ENCODE measurements at regions not wholly inside any gene's neighbourhood (a gene's known extent, or its start where the extent isn't known, plus 50 kb on each side); places are given as distances from the start of the nearest gene placed in this dataset.
A peak's percentile ranks its signal among the peaks of the same experiment; 100 is the strongest.
"Not testable (repeated sequence)": the region's sequence is repeated elsewhere in the genome, so short reads cannot be mapped to it uniquely, and the experiment has no call there.

GRCh38 chr15:31224661-31225060, 102.0 kb upstream of the KLF13 start:
- H3K4me3 Mint-ChIP-seq, ATAC-seq, DNase-seq, H3K36me3 Mint-ChIP-seq, H3K27me3 Mint-ChIP-seq, H3K9me3 Mint-ChIP-seq: not testable (repeated sequence)
- Mint-ChIP-seq H3K27ac (peak overlapping the region in 4 of 10 donors; percentile 3 to 68 (median 34)), H3K4me1 (peaks cover 13 to 60% (median 32%) of the 10 kb centered on the region in 4 donors)
- POLR2A ChIA-PET: interaction anchor here (1.7 kb wide), 1 partner anchor 40 kb away, joined by 4 read pairs; no protein-coding TSS in a partner anchor

GRCh38 chr15:31225356-31225955, 101.2 kb upstream of the KLF13 start:
- DNase-seq (no peak), ATAC-seq (no peak)
- POLR2A ChIA-PET: interaction anchor here (0.8 to 1.7 kb wide), 4 partner anchors 12 to 101 kb away, joined by 3 to 4 read pairs (median 3); partner anchors contain the start of gene KLF13
- no peaks in the 10 kb centered on the region for H3K36me3 Mint-ChIP-seq
- H3K27ac Mint-ChIP-seq: no peak overlapping the region
- peaks cover 13 to 64% (median 32%) of the 10 kb centered on the region in 4 donors for H3K4me1 Mint-ChIP-seq
- no peaks in the 10 kb centered on the region for H3K9me3 Mint-ChIP-seq
- no peaks in the 10 kb centered on the region for H3K27me3 Mint-ChIP-seq
- no peak overlapping the region for H3K4me3 Mint-ChIP-seq

GRCh38 chr15:31226021-31226420, 100.6 kb upstream of the KLF13 start:
- H3K4me1 Mint-ChIP-seq: peaks cover 11 to 70% (median 32%) of the 10 kb centered on the region in 4 donors
- ATAC-seq (no peak), DNase-seq (no peak)
- H3K4me3 Mint-ChIP-seq: no peak overlapping the region
- H3K36me3 Mint-ChIP-seq: no peaks in the 10 kb centered on the region
- no peaks in the 10 kb centered on the region for H3K9me3 Mint-ChIP-seq
- H3K27ac Mint-ChIP-seq: no peak overlapping the region
- no peaks in the 10 kb centered on the region for H3K27me3 Mint-ChIP-seq
- POLR2A ChIA-PET: interaction anchor here (0.6 to 1.1 kb wide), 5 partner anchors 11 to 100 kb away, joined by 3 read pairs; partner anchors contain the start of gene KLF13

GRCh38 chr15:31227235-31227634, 99.4 kb upstream of the KLF13 start:
- Mint-ChIP-seq H3K27ac (peak overlapping the region in 1 of 10 donors; percentile 44), H3K27me3 (no peaks in the 10 kb centered on the region), H3K36me3 (no peaks in the 10 kb centered on the region), H3K9me3 (no peaks in the 10 kb centered on the region), H3K4me3 (no peak overlapping the region), H3K4me1 (peaks cover 10 to 72% (median 28%) of the 10 kb centered on the region in 4 donors)
- ATAC-seq: no peak
- DNase-seq: no peak
- POLR2A ChIA-PET: no interaction called here

- H3K9me3 Mint-ChIP-seq: no peaks in the 10 kb centered on the region
These were observed 98.6 kb upstream of the KLF13 start for GRCh38 chr15:31228011-31228484.

GRCh38 chr15:31228980-31229826, 97.4 kb upstream of the KLF13 start:
- ATAC-seq (no peak), DNase-seq (no peak)
- no peaks in the 10 kb centered on the region for H3K27me3 Mint-ChIP-seq
- no peak overlapping the region for H3K27ac Mint-ChIP-seq
- H3K36me3 Mint-ChIP-seq: no peaks in the 10 kb centered on the region
- H3K9me3 Mint-ChIP-seq: peaks cover 0 to 1% (median 0%) of the 10 kb centered on the region in 9 donors
- H3K4me3 Mint-ChIP-seq: peak overlapping the region in 1 of 10 donors; percentile 53
- POLR2A ChIA-PET: interaction anchor here (0.7 to 1.5 kb wide), 4 partner anchors 12 to 126 kb away, joined by 3 to 4 read pairs (median 3); no protein-coding TSS in a partner anchor
- peaks cover 10 to 56% (median 13%) of the 10 kb centered on the region in 4 donors for H3K4me1 Mint-ChIP-seq

More at GRCh38 chr15:31228011-31228484, 98.6 kb upstream of the KLF13 start:
- Mint-ChIP-seq H3K4me1 (peaks cover 10 to 64% (median 20%) of the 10 kb centered on the region in 4 donors), H3K27me3 (no peaks in the 10 kb centered on the region), H3K36me3 (no peaks in the 10 kb centered on the region), H3K27ac (peak overlapping the region in 3 of 10 donors; percentile 54 to 80 (median 55)), H3K4me3 (peak overlapping the region in 1 of 10 donors; percentile 42)
- no peak for ATAC-seq
- POLR2A ChIA-PET: interaction anchor here (0.6 to 1.5 kb wide), 3 partner anchors 12 to 78 kb away, joined by 3 to 4 read pairs (median 3); no protein-coding TSS in a partner anchor
- DNase-seq: no peak

- ATAC-seq (peak in 1 of 2 donors; percentile 70), DNase-seq (peak in 1 of 10 donors; percentile 40)
- Mint-ChIP-seq H3K27ac (peak overlapping the region in 3 of 10 donors; percentile 35 to 74 (median 53)), H3K27me3 (no peaks in the 10 kb centered on the region), H3K36me3 (no peaks in the 10 kb centered on the region), H3K4me1 (peaks cover 5 to 51% (median 8%) of the 10 kb centered on the region in 4 donors), H3K4me3 (peak overlapping the region in 1 of 10 donors; percentile 19), H3K9me3 (peaks cover 0 to 1% (median 0%) of the 10 kb centered on the region in 9 donors)
- POLR2A ChIA-PET: no interaction called here
These were observed 95.8 kb upstream of the KLF13 start for GRCh38 chr15:31230630-31231485.

- Mint-ChIP-seq H3K36me3 (no peaks in the 10 kb centered on the region), H3K4me1 (peaks cover 17 to 57% (median 22%) of the 10 kb centered on the region in 4 donors), H3K4me3 (no peak overlapping the region), H3K27me3 (no peaks in the 10 kb centered on the region), H3K27ac (peak overlapping the region in 2 of 10 donors; percentile 16 to 40), H3K9me3 (peaks cover 0 to 1% (median 0%) of the 10 kb centered on the region in 9 donors)
- ATAC-seq (no peak), DNase-seq (no peak)
- POLR2A ChIA-PET: interaction anchor here (0.5 to 1.2 kb wide), 3 partner anchors 10 to 156 kb away, joined by 3 to 4 read pairs (median 3); no protein-coding TSS in a partner anchor
These were observed 91.8 kb upstream of the KLF13 start for GRCh38 chr15:31234815-31235214.

- Mint-ChIP-seq H3K36me3 (no peaks in the 10 kb centered on the region), H3K27me3 (no peaks in the 10 kb centered on the region), H3K27ac (peak overlapping the region in 1 of 10 donors; percentile 37), H3K9me3 (peaks cover 0 to 1% (median 0%) of the 10 kb centered on the region in 9 donors), H3K4me3 (no peak overlapping the region), H3K4me1 (peaks cover 19 to 54% (median 23%) of the 10 kb centered on the region in 4 donors)
- ATAC-seq: no peak
- DNase-seq: no peak
- POLR2A ChIA-PET: interaction anchor here (1.4 kb wide), 1 partner anchor 20 kb away, joined by 3 read pairs; no protein-coding TSS in a partner anchor
These were observed 91.1 kb upstream of the KLF13 start for GRCh38 chr15:31235311-31236183.

- DNase-seq (no peak), ATAC-seq (no peak)
- no peak overlapping the region for H3K4me3 Mint-ChIP-seq
- H3K4me1 Mint-ChIP-seq: peaks cover 23 to 52% (median 26%) of the 10 kb centered on the region in 4 donors
- peaks cover 0 to 1% (median 0%) of the 10 kb centered on the region in 9 donors for H3K9me3 Mint-ChIP-seq
- POLR2A ChIA-PET: interaction anchor here (1.4 kb wide), 1 partner anchor 21 kb away, joined by 3 read pairs; no protein-coding TSS in a partner anchor
- no peaks in the 10 kb centered on the region for H3K27me3 Mint-ChIP-seq
- H3K36me3 Mint-ChIP-seq: no peaks in the 10 kb centered on the region
- H3K27ac Mint-ChIP-seq: peak overlapping the region in 2 of 10 donors; percentile 37 to 56
These were observed 90.2 kb upstream of the KLF13 start for GRCh38 chr15:31236184-31237042.

Data from naive thymus-derived CD8-positive, alpha-beta T cell (primary cell).